DMS153 (cell line): ENCODE measurements at regions not wholly inside any gene's neighbourhood (a gene's known extent, or its start where the extent isn't known, plus 50 kb on each side); places are given as distances from the start of the nearest gene placed in this dataset.
"Not testable (repeated sequence)": the region's sequence is repeated elsewhere in the genome, so short reads cannot be mapped to it uniquely, and the experiment has no call there.

Source experiments
- DNase-seq: peaks from one replicate; lab custom pipeline; 2025; lab: John Stamatoyannopoulos, UW

GRCh38 chr1:119191325-119191724 is 50.9 kb upstream of the WARS2 start:
- no peak for DNase-seq

- no peak for DNase-seq
Measured at GRCh38 chr1:119204197-119204960, 63.9 kb upstream of the WARS2 start.

GRCh38 chr1:119204961-119205357 is 64.5 kb upstream of the WARS2 start:
- no peak for DNase-seq

GRCh38 chr1:119209061-119209460 is 68.6 kb upstream of the WARS2 start:
- DNase-seq, result no peak

GRCh38 chr1:119209596-119210295 is 69.3 kb upstream of the WARS2 start:
- no peak for DNase-seq

- DNase-seq, result no peak
Measured at GRCh38 chr1:119210296-119210649, 69.8 kb upstream of the WARS2 start.

- DNase-seq, result not testable (repeated sequence)
Measured at GRCh38 chr1:119213213-119213612, 72.8 kb upstream of the WARS2 start.

GRCh38 chr1:119214961-119215360 is 74.5 kb upstream of the WARS2 start:
- DNase-seq, result not testable (repeated sequence)

- no peak for DNase-seq
Measured at GRCh38 chr1:119217309-119217828, 76.9 kb upstream of the WARS2 start.

GRCh38 chr1:119219711-119220110 is 79.3 kb upstream of the WARS2 start:
- DNase-seq, result no peak

GRCh38 chr1:119220991-119221390 is 80.5 kb upstream of the WARS2 start:
- DNase-seq, result no peak

- no peak for DNase-seq
Measured at GRCh38 chr1:119222271-119222670, 81.8 kb upstream of the WARS2 start.

- no peak for DNase-seq
Measured at GRCh38 chr1:119225265-119225664, 84.8 kb upstream of the WARS2 start.

GRCh38 chr1:119225831-119226230 is 85.4 kb upstream of the WARS2 start:
- no peak for DNase-seq

- DNase-seq, result no peak
Measured at GRCh38 chr1:119226321-119226720, 85.9 kb upstream of the WARS2 start.

GRCh38 chr1:119226913-119227312 is 86.5 kb upstream of the WARS2 start:
- DNase-seq, result no peak

GRCh38 chr1:119227456-119227855 is 87.0 kb upstream of the WARS2 start:
- DNase-seq, result no peak

- no peak for DNase-seq
Measured at GRCh38 chr1:119228335-119229080, 88.1 kb upstream of the WARS2 start.

- no peak for DNase-seq
Measured at GRCh38 chr1:119235120-119235519, 94.7 kb upstream of the WARS2 start.

GRCh38 chr1:119245881-119246280 is 105.4 kb upstream of the WARS2 start:
- DNase-seq, result no peak

- DNase-seq, result no peak
Measured at GRCh38 chr1:119249283-119249682, 108.8 kb upstream of the WARS2 start.

GRCh38 chr1:119250299-119250698 is 109.8 kb upstream of the WARS2 start:
- DNase-seq, result no peak

GRCh38 chr1:119251751-119252150 is 111.3 kb upstream of the WARS2 start:
- no peak for DNase-seq
